ENCODE measurements at regions not wholly inside any gene's neighbourhood (a gene's known extent, or its start where the extent isn't known, plus 50 kb on each side); places are given as distances from the start of the nearest gene placed in this dataset.

GRCh38 chr1:244356376-244356775, 95.3 kb downstream of the ADSS2 start:
- H3K4me3 ChIP-seq (ENCODE audit: low read length), result no peak overlapping the region
- DNase-seq (ENCODE audit: low read depth), result no peak
- TF ChIP-seq, protein P1, sequence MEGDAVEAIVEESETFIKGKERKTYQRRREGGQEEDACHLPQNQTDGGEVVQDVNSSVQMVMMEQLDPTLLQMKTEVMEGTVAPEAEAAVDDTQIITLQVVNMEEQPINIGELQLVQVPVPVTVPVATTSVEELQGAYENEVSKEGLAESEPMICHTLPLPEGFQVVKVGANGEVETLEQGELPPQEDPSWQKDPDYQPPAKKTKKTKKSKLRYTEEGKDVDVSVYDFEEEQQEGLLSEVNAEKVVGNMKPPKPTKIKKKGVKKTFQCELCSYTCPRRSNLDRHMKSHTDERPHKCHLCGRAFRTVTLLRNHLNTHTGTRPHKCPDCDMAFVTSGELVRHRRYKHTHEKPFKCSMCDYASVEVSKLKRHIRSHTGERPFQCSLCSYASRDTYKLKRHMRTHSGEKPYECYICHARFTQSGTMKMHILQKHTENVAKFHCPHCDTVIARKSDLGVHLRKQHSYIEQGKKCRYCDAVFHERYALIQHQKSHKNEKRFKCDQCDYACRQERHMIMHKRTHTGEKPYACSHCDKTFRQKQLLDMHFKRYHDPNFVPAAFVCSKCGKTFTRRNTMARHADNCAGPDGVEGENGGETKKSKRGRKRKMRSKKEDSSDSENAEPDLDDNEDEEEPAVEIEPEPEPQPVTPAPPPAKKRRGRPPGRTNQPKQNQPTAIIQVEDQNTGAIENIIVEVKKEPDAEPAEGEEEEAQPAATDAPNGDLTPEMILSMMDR (conservative IDR thresholded peaks at IDR 0.05; ENCODE audit: low read depth, low read length), result no peak
